GM12878 (cell line): ENCODE measurements at regions not wholly inside any gene's neighbourhood (a gene's known extent, or its start where the extent isn't known, plus 50 kb on each side); places are given as distances from the start of the nearest gene placed in this dataset.

Experiments used
- ATAC-seq: fragments of 200-7000 bp; cut with Tn5 transposase; 3 replicates; pipeline ENCODE4 v1.9.1; 2020; ENCODE audit warnings: mild to moderate bottlenecking, moderate library complexity
- BruUV-seq: library from RNA; stranded (reverse); fragments of 400-500 nt; replicated peaks from 2 replicates; lab custom pipeline; 2021; lab: Mats Ljungman, UMichigan
- CTCF ChIA-PET: fragments of 300-600 bp; sonication (Branson Sonifier 250); formaldehyde crosslinking; extraction: SDS; loops from one replicate; lab custom pipeline; 2021; ENCODE audit warnings: inconsistent platforms; lab: Yijun Ruan, JAX
- POLR2A ChIA-PET: fragments of 350-600 bp; formaldehyde crosslinking; extraction: SDS; loops from one replicate; lab custom pipeline; 2021; ENCODE audit warnings: inconsistent platforms; lab: Charles Lee
- RAD21 ChIA-PET: fragments of 300-600 bp; sonication (Branson Sonifier 250); formaldehyde crosslinking; loops from one replicate; lab custom pipeline; 2023; ENCODE audit warnings: antibody characterized with exemption; ENCODE audit not compliant: unreplicated experiment; lab: Charles Lee
- SMC1A ChIA-PET: fragments of 300-600 bp; sonication (Branson Sonifier 250); formaldehyde crosslinking; loops from one replicate; lab custom pipeline; 2023; ENCODE audit not compliant: unreplicated experiment, uncharacterized antibody; lab: Charles Lee
- DNase-seq: peaks from one replicate; pipeline ENCODE4 v3.0.0-alpha.2; 2011; ENCODE audit warnings: low read depth, low spot score
- FAIRE-seq: peaks from 3 replicates; lab custom pipeline; 2011; peaks lifted over from hg19 to GRCh38; lab: Jason Lieb, UNC
- H2AFZ ChIP-seq: 2 replicates; pipeline ENCODE4 v1.6.0; 2011; ENCODE audit warnings: low read depth, low read length, control low read depth; ENCODE audit not compliant: control insufficient read depth
- H3K27ac ChIP-seq: 2 replicates; pipeline ENCODE4 v1.5.1; 2011; ENCODE audit warnings: control low read depth; ENCODE audit not compliant: control insufficient read depth, insufficient read depth
- H3K27me3 ChIP-seq, 2 experiments: replicated peaks in 1 of 2; 2 replicates each; pipeline versions ENCODE4 v1.6.0 to v1.6.1; 2011; ENCODE audit warnings: low read length in 1 of 2; ENCODE audit not compliant: control insufficient read depth in 2 of 2, insufficient read depth in 2 of 2
- H3K36me3 ChIP-seq, 2 experiments: 2 replicates each; pipeline ENCODE4 v1.5.1; 2011; ENCODE audit warnings: low read length in 1 of 2; ENCODE audit not compliant: control insufficient read depth in 2 of 2, insufficient read depth in 2 of 2
- H3K4me1 ChIP-seq: 2 replicates; pipeline ENCODE4 v1.6.1; 2011; ENCODE audit warnings: mild to moderate bottlenecking, low read length, moderate library complexity, mixed read lengths; ENCODE audit not compliant: control insufficient read depth, insufficient read depth
- H3K4me2 ChIP-seq: 2 replicates; pipeline ENCODE4 v1.6.0; 2011; ENCODE audit warnings: control low read depth; ENCODE audit not compliant: control insufficient read depth, insufficient read depth
- H3K4me3 ChIP-seq: fragments of 200-600 bp; sonication (generic); 2 replicates; pipeline ENCODE4 v1.5.1; 2016
- H3K79me2 ChIP-seq: 2 replicates; pipeline ENCODE4 v1.6.0; 2011; ENCODE audit warnings: low read length; ENCODE audit not compliant: control insufficient read depth, insufficient read depth
- H3K9ac ChIP-seq: 2 replicates; pipeline ENCODE4 v1.8.0; 2011; ENCODE audit warnings: low read length, control low read depth, mixed read lengths; ENCODE audit not compliant: control insufficient read depth, insufficient read depth
- H3K9me3 ChIP-seq: replicated peaks from 3 replicates; pipeline ENCODE4 v1.5.1; 2011; ENCODE audit warnings: mild to moderate bottlenecking, low read length; ENCODE audit not compliant: control insufficient read depth, insufficient read depth
- H4K20me1 ChIP-seq: 2 replicates; pipeline ENCODE4 v1.6.0; 2011; ENCODE audit not compliant: control insufficient read depth, insufficient read depth
- JUNB ChIP-seq: IDR thresholded peaks from 2 replicates; pipeline ENCODE4 v1.6.1; 2016; ENCODE audit warnings: antibody characterized with exemption, mild to moderate bottlenecking
- NRF1 ChIP-seq: conservative IDR thresholded peaks from 2 replicates; pipeline ENCODE4 v1.6.1; 2011; ENCODE audit warnings: mild to moderate bottlenecking, low read depth, low read length, improper control_type of control experiment
- RBBP5 ChIP-seq: fragments of 200-600 bp; sonication (generic); conservative IDR thresholded peaks from 2 replicates; pipeline ENCODE4 v1.6.1; 2016
- SMARCA5 ChIP-seq: fragments of 450-650 bp; IDR thresholded peaks from 2 replicates; pipeline ENCODE4 v1.6.1; 2017; ENCODE audit warnings: mild to moderate bottlenecking
- ZNF217 ChIP-seq: fragments of 450-650 bp; IDR thresholded peaks from 2 replicates; pipeline ENCODE4 v1.6.1; 2017; ENCODE audit warnings: antibody characterized with exemption, mild to moderate bottlenecking
- in situ Hi-C: fragments of 300-500 bp; cut with MboI; formaldehyde crosslinking; loops from 9 replicates; pipeline ENCODE4 v1.14.3; 2018; ENCODE audit warnings: mixed read lengths
- intact Hi-C: fragments of 100-400 bp; cut with micrococcal nuclease; formaldehyde crosslinking; loops from one replicate; pipeline ENCODE4 v1.14.2; 2022; ENCODE audit not compliant: unreplicated experiment
- TF ChIP-seq, protein P1 (sequence below): fragments of 450-650 bp; IDR thresholded peaks from 2 replicates; pipeline ENCODE4 v1.6.1; 2016; ENCODE audit warnings: mild to moderate bottlenecking, moderate library complexity, borderline replicate concordance
- TF ChIP-seq, protein P2 (sequence below): IDR thresholded peaks from 2 replicates; pipeline ENCODE4 v1.6.1; 2011; ENCODE audit warnings: low read depth, low read length, improper control_type of control experiment, borderline replicate concordance
- TF ChIP-seq, protein P3 (sequence below), 3 experiments: IDR thresholded peaks in 2 of 3; conservative IDR thresholded peaks in 1 of 3; 2 replicates each; pipeline ENCODE4 v1.5.1; 2011; ENCODE audit warnings: low read depth in 3 of 3, low read length in 3 of 3, mild to moderate bottlenecking in 3 of 3, control low read depth in 2 of 3, moderate library complexity in 2 of 3, inconsistent platforms in 1 of 3, mixed read lengths in 1 of 3; ENCODE audit not compliant: control insufficient read depth in 2 of 3, insufficient read depth in 1 of 3; ENCODE audit errors: extremely low read depth in 1 of 3

DNA sequence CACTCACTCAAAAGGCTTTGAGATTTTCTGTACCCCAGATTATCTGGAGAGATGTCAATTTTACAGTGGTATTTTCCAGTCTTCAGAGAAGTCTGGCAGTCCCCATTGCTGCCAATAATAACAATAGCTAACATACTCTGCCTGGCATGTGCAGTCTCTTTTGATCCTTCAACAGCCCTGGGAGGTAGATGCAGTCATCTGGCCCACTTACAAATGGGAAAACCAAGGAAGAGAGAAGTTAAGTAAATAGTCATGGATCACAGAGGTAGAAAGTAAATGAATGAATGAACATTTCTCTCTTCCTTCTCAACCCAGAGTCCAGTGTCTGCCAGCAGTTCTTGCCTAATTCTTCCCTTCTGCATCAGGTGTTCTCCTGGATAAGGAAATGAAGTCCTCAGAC lies 113.0 kb upstream of the EDNRA start:
- CTCF ChIA-PET, result no interaction called here
- RAD21 ChIA-PET, result no interaction called here
- H3K9ac ChIP-seq, result no peak overlapping the region
- H3K4me2 ChIP-seq, result no peak overlapping the region
- no peaks in the 10 kb centered on the region for H3K79me2 ChIP-seq
- no peaks in the 10 kb centered on the region for H3K27me3 ChIP-seq
- no peaks in the 10 kb centered on the region for H3K9me3 ChIP-seq
- no peak overlapping the region for H2AFZ ChIP-seq
- intact Hi-C loops (no loop called here), in situ Hi-C loops (no loop called here)
- no peaks in the 10 kb centered on the region for H3K4me1 ChIP-seq
- no peak overlapping the region for H3K4me3 ChIP-seq
- POLR2A ChIA-PET, result no interaction called here
- FAIRE-seq, result no peak
- BruUV-seq, result no TSS peak
- no peak for ATAC-seq
- no peak overlapping the region for H3K27ac ChIP-seq
- TF ChIP-seq NRF1, result no peak
- TF ChIP-seq JUNB, result no peak
- TF ChIP-seq, protein P1, sequence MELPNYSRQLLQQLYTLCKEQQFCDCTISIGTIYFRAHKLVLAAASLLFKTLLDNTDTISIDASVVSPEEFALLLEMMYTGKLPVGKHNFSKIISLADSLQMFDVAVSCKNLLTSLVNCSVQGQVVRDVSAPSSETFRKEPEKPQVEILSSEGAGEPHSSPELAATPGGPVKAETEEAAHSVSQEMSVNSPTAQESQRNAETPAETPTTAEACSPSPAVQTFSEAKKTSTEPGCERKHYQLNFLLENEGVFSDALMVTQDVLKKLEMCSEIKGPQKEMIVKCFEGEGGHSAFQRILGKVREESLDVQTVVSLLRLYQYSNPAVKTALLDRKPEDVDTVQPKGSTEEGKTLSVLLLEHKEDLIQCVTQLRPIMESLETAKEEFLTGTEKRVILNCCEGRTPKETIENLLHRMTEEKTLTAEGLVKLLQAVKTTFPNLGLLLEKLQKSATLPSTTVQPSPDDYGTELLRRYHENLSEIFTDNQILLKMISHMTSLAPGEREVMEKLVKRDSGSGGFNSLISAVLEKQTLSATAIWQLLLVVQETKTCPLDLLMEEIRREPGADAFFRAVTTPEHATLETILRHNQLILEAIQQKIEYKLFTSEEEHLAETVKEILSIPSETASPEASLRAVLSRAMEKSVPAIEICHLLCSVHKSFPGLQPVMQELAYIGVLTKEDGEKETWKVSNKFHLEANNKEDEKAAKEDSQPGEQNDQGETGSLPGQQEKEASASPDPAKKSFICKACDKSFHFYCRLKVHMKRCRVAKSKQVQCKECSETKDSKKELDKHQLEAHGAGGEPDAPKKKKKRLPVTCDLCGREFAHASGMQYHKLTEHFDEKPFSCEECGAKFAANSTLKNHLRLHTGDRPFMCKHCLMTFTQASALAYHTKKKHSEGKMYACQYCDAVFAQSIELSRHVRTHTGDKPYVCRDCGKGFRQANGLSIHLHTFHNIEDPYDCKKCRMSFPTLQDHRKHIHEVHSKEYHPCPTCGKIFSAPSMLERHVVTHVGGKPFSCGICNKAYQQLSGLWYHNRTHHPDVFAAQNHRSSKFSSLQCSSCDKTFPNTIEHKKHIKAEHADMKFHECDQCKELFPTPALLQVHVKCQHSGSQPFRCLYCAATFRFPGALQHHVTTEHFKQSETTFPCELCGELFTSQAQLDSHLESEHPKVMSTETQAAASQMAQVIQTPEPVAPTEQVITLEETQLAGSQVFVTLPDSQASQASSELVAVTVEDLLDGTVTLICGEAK, result no peak
- TF ChIP-seq, protein P2, sequence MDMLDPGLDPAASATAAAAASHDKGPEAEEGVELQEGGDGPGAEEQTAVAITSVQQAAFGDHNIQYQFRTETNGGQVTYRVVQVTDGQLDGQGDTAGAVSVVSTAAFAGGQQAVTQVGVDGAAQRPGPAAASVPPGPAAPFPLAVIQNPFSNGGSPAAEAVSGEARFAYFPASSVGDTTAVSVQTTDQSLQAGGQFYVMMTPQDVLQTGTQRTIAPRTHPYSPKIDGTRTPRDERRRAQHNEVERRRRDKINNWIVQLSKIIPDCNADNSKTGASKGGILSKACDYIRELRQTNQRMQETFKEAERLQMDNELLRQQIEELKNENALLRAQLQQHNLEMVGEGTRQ, result no peak
- TF ChIP-seq, protein P3, sequence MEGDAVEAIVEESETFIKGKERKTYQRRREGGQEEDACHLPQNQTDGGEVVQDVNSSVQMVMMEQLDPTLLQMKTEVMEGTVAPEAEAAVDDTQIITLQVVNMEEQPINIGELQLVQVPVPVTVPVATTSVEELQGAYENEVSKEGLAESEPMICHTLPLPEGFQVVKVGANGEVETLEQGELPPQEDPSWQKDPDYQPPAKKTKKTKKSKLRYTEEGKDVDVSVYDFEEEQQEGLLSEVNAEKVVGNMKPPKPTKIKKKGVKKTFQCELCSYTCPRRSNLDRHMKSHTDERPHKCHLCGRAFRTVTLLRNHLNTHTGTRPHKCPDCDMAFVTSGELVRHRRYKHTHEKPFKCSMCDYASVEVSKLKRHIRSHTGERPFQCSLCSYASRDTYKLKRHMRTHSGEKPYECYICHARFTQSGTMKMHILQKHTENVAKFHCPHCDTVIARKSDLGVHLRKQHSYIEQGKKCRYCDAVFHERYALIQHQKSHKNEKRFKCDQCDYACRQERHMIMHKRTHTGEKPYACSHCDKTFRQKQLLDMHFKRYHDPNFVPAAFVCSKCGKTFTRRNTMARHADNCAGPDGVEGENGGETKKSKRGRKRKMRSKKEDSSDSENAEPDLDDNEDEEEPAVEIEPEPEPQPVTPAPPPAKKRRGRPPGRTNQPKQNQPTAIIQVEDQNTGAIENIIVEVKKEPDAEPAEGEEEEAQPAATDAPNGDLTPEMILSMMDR (IDR thresholded peaks at IDR 0.05 in 2 of 3, conservative IDR thresholded peaks at IDR 0.05 in 1 of 3; ENCODE audit: control insufficient read depth in 2 of 3, extremely low read depth in 1 of 3, insufficient read depth in 1 of 3, low read depth in 3 of 3, low read length in 3 of 3), result no peak
- TF ChIP-seq ZNF217, result no peak
- no peak for TF ChIP-seq RBBP5
- no peak for TF ChIP-seq SMARCA5
- DNase-seq, result no peak
- no peaks in the 10 kb centered on the region for H4K20me1 ChIP-seq
- H3K36me3 ChIP-seq, result no peaks in the 10 kb centered on the region
- SMC1A ChIA-PET, result no interaction called here
